CD4-positive, alpha-beta T cell treated with Interleukin-4 for 4 hours (primary cell): ENCODE measurements at regions not wholly inside any gene's neighbourhood (a gene's known extent, or its start where the extent isn't known, plus 50 kb on each side); places are given as distances from the start of the nearest gene placed in this dataset.

Source experiments
- DNase-seq: peaks from one replicate; pipeline ENCODE4 v3.0.0-alpha.2; 2020

- no peak for DNase-seq
Measured at GRCh38 chr20:11229772-11230171, 556.0 kb upstream of the JAG1 start.

- no peak for DNase-seq
Measured at GRCh38 chr20:11230999-11231398, 557.2 kb upstream of the JAG1 start.

- DNase-seq, result no peak
Measured at GRCh38 chr20:11231742-11232648, 558.2 kb upstream of the JAG1 start.

GRCh38 chr20:11232896-11233295 lies 559.1 kb upstream of the JAG1 start:
- DNase-seq, result no peak

GRCh38 chr20:11234181-11234580 lies 560.4 kb upstream of the JAG1 start:
- DNase-seq, result no peak

GRCh38 chr20:11234608-11235007 lies 560.8 kb upstream of the JAG1 start:
- no peak for DNase-seq

GRCh38 chr20:11235058-11235457 lies 561.3 kb upstream of the JAG1 start:
- DNase-seq, result no peak

GRCh38 chr20:11242320-11242719 lies 568.5 kb upstream of the JAG1 start:
- DNase-seq, result no peak

- no peak for DNase-seq
Measured at GRCh38 chr20:11245431-11245830, 571.6 kb upstream of the JAG1 start.

- DNase-seq, result no peak
Measured at GRCh38 chr20:11246251-11246775, 572.5 kb upstream of the JAG1 start.

- no peak for DNase-seq
Measured at GRCh38 chr20:11247046-11248010, 573.5 kb upstream of the JAG1 start.

- no peak for DNase-seq
Measured at GRCh38 chr20:11248011-11248409, 574.2 kb upstream of the JAG1 start.

- DNase-seq, result no peak
Measured at GRCh38 chr20:11248687-11249638, 575.2 kb upstream of the JAG1 start.

- no peak for DNase-seq
Measured at GRCh38 chr20:11249683-11250082, 575.9 kb upstream of the JAG1 start.

GRCh38 chr20:11252447-11252846 lies 578.6 kb upstream of the JAG1 start:
- no peak for DNase-seq

GRCh38 chr20:11255455-11255854 lies 581.7 kb upstream of the JAG1 start:
- DNase-seq, result no peak

GRCh38 chr20:11255860-11256259 lies 582.1 kb upstream of the JAG1 start:
- no peak for DNase-seq

- DNase-seq, result no peak
Measured at GRCh38 chr20:11260611-11261010, 586.8 kb upstream of the JAG1 start.

GRCh38 chr20:11261533-11262000 lies 587.8 kb upstream of the JAG1 start:
- DNase-seq, result no peak

- no peak for DNase-seq
Measured at GRCh38 chr20:11266571-11266970, 592.8 kb upstream of the JAG1 start.

- no peak for DNase-seq
Measured at GRCh38 chr20:11267131-11267761, 593.4 kb upstream of the JAG1 start.
